GM19468 (cell line): ENCODE measurements at regions not wholly inside any gene's neighbourhood (a gene's known extent, or its start where the extent isn't known, plus 50 kb on each side); places are given as distances from the start of the nearest gene placed in this dataset.

Experiments used
- ATAC-seq: cut with Tn5 transposase; IDR thresholded peaks from one replicate; pipeline ENCODE4 v1.9.1; 2021; ENCODE audit warnings: mild to moderate bottlenecking, moderate library complexity, moderate number of reproducible peaks; ENCODE audit not compliant: unreplicated experiment; ENCODE audit errors: extremely low read depth

- no peak for ATAC-seq
Measured at GRCh38 chr1:4303303-4303702, 351.1 kb upstream of the AJAP1 start.

- no peak for ATAC-seq
Measured at GRCh38 chr1:4305526-4306301, 348.7 kb upstream of the AJAP1 start.

GRCh38 chr1:4306559-4307467 lies 347.6 kb upstream of the AJAP1 start:
- no peak for ATAC-seq

GRCh38 chr1:4307468-4307845 lies 347.0 kb upstream of the AJAP1 start:
- ATAC-seq = no peak

- ATAC-seq = no peak
Measured at GRCh38 chr1:4307911-4308545, 346.4 kb upstream of the AJAP1 start.

- no peak for ATAC-seq
Measured at GRCh38 chr1:4308806-4309205, 345.6 kb upstream of the AJAP1 start.

- ATAC-seq = no peak
Measured at GRCh38 chr1:4309676-4310320, 344.6 kb upstream of the AJAP1 start.

GRCh38 chr1:4310396-4310923 lies 343.9 kb upstream of the AJAP1 start:
- ATAC-seq = no peak

GRCh38 chr1:4312024-4312423 lies 342.4 kb upstream of the AJAP1 start:
- ATAC-seq = no peak

GRCh38 chr1:4315202-4315601 lies 339.2 kb upstream of the AJAP1 start:
- ATAC-seq = no peak

- no peak for ATAC-seq
Measured at GRCh38 chr1:4317207-4317606, 337.2 kb upstream of the AJAP1 start.

GRCh38 chr1:4318720-4319119 lies 335.7 kb upstream of the AJAP1 start:
- ATAC-seq = no peak

- no peak for ATAC-seq
Measured at GRCh38 chr1:4319496-4319895, 334.9 kb upstream of the AJAP1 start.

GRCh38 chr1:4322881-4323280 lies 331.5 kb upstream of the AJAP1 start:
- no peak for ATAC-seq

- no peak for ATAC-seq
Measured at GRCh38 chr1:4323309-4323708, 331.1 kb upstream of the AJAP1 start.

- no peak for ATAC-seq
Measured at GRCh38 chr1:4324525-4324924, 329.9 kb upstream of the AJAP1 start.

- ATAC-seq = no peak
Measured at GRCh38 chr1:4327142-4327541, 327.3 kb upstream of the AJAP1 start.

GRCh38 chr1:4328402-4329071 lies 325.9 kb upstream of the AJAP1 start:
- ATAC-seq = no peak
